Cardiac muscle cell (in vitro differentiated cells and primary cell): ENCODE measurements at regions not wholly inside any gene's neighbourhood (a gene's known extent, or its start where the extent isn't known, plus 50 kb on each side); places are given as distances from the start of the nearest gene placed in this dataset.

Experiments used
- DNase-seq, 2 donors: peaks; one replicate each; pipeline versions ENCODE4 v3.0.0 to v3.0.0-alpha.2; 2010 to 2017; ENCODE audit warnings: low read depth in 1 of 2, low spot score in 1 of 2
- H3K27ac ChIP-seq: fragments of 200-600 bp; sonication (generic); 2 replicates; pipeline ENCODE4 v1.5.1; 2016
- H3K27me3 ChIP-seq: fragments of 200-600 bp; sonication (generic); 2 replicates; pipeline ENCODE4 v1.6.0; 2016; ENCODE audit warnings: control low read depth
- H3K36me3 ChIP-seq: fragments of 200-600 bp; sonication (generic); 2 replicates; pipeline ENCODE4 v1.5.1; 2016; ENCODE audit warnings: control low read depth
- H3K4me1 ChIP-seq: fragments of 200-600 bp; sonication (generic); 2 replicates; pipeline ENCODE4 v1.8.1; 2017; ENCODE audit warnings: low read depth, mild to moderate bottlenecking, mixed run types
- H3K4me3 ChIP-seq: fragments of 200-600 bp; sonication (generic); 2 replicates; pipeline ENCODE4 v1.5.1; 2016; ENCODE audit warnings: mild to moderate bottlenecking
- H3K9me3 ChIP-seq: fragments of 200-600 bp; sonication (generic); 2 replicates; pipeline ENCODE4 v1.5.1; 2017; ENCODE audit warnings: low read depth, mild to moderate bottlenecking, control low read depth
- TF ChIP-seq, protein P1 (sequence below): IDR thresholded peaks from 2 replicates; pipeline ENCODE4 v1.5.1; 2012; ENCODE audit warnings: low read depth, mild to moderate bottlenecking, low read length

DNA sequence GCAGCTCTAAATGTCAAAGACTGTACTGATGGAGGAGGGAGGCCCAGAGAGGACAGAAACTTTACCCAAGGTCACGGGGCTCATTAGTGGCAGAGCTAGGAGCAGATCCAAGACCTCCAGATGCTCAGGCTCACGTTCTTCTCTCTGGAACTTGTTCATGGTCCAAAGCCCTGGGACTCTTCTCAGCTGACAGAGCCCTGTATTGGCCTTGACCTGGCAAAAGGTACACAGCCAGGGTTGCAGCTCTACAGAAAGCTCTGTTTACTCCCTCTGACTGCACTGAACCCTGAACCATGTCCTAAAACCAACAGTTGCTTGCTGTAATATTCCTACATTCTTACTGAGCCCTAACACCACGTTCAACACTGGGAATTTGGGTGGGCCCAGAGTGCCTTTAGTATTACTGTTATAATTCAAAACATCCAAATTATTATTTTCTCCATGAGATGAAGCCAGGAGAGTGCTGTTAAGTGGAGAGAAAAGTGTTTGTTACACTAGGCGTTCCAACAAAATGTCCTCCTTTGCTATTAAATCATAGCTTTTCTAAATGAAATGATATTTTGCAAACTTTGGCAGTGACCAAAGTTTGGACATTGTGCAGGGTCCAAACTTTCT is 602.4 kb upstream of the CLINT1 start:
- Histone ChIP-seq H3K4me3 (no peak overlapping the region), H3K36me3 (no peaks in the 10 kb centered on the region), H3K4me1 (no peaks in the 10 kb centered on the region), H3K27me3 (no peaks in the 10 kb centered on the region), H3K27ac (no peak overlapping the region), H3K9me3 (no peaks in the 10 kb centered on the region)
- TF ChIP-seq, protein P1, sequence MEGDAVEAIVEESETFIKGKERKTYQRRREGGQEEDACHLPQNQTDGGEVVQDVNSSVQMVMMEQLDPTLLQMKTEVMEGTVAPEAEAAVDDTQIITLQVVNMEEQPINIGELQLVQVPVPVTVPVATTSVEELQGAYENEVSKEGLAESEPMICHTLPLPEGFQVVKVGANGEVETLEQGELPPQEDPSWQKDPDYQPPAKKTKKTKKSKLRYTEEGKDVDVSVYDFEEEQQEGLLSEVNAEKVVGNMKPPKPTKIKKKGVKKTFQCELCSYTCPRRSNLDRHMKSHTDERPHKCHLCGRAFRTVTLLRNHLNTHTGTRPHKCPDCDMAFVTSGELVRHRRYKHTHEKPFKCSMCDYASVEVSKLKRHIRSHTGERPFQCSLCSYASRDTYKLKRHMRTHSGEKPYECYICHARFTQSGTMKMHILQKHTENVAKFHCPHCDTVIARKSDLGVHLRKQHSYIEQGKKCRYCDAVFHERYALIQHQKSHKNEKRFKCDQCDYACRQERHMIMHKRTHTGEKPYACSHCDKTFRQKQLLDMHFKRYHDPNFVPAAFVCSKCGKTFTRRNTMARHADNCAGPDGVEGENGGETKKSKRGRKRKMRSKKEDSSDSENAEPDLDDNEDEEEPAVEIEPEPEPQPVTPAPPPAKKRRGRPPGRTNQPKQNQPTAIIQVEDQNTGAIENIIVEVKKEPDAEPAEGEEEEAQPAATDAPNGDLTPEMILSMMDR = no peak
- no peak for DNase-seq

DNA sequence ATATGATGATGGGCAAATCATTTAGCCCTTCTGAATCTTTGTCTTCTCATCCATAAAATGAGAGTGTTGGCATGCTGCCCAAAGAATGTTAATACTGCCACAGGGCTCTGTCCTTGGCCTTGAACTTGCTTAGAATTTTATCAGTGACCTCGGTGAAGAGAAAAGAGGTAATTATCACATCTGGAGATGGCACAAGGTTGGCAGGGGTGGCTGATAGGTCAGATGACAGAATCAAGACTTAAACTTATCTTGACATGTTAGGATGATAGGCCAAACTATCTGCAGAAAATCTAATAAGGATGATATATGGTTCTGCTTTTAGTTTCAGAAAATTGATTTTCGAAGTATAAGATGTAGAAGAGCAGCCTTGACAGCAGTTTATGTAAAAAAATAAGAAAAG is 599.1 kb upstream of the CLINT1 start:
- H3K4me1 ChIP-seq = no peaks in the 10 kb centered on the region
- no peak for DNase-seq
- no peaks in the 10 kb centered on the region for H3K27me3 ChIP-seq
- TF ChIP-seq, protein P1 = no peak
- no peaks in the 10 kb centered on the region for H3K9me3 ChIP-seq
- no peak overlapping the region for H3K4me3 ChIP-seq
- no peak overlapping the region for H3K27ac ChIP-seq
- no peaks in the 10 kb centered on the region for H3K36me3 ChIP-seq

DNA sequence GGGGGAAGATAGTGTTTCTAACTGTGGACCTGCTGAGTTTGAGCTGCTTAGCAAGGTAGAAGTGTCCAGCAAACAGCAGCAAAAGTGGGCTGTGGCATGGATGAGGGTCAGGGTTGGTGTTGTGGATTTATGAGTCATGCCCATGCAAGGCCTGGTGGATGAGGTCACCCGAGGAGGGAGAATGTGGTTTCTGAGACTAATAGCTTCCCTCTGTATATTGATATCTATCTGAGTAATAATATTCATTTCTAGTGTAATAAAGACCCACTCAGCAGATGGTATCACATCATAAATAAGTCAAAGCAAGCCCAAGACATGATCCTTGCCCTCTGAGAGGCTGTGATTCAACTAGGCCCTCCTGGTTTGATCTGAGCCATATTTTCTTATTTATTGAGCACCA is 597.8 kb upstream of the CLINT1 start:
- peak in 1 of 2 donors; percentile 77 for DNase-seq
- Histone ChIP-seq H3K4me3 (no peak overlapping the region), H3K27ac (no peak overlapping the region)

DNA sequence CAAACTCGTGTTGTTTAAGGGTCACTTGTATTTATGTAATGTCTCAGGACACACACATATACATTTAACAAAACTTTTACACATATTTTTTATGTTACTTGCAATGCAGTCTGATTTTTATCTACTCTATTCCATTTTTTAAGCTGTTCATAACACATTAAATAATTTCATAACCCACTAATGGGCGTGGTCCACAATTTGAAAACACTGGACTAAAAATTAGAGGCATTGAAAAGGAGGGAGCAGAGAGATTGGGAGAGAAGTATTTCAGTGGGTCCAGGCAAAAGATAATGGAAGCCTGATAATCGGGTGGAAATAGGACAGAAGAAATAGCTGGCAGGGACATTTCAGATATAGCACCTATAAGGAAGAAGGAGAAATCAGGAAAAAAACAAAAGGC is 597.3 kb upstream of the CLINT1 start:
- Histone ChIP-seq H3K9me3 (no peaks in the 10 kb centered on the region), H3K27ac (no peak overlapping the region), H3K4me1 (no peaks in the 10 kb centered on the region), H3K27me3 (no peaks in the 10 kb centered on the region), H3K36me3 (no peaks in the 10 kb centered on the region), H3K4me3 (no peak overlapping the region)
- no peak for DNase-seq
- TF ChIP-seq, protein P1 = no peak

More for the DNA sequence above, 597.8 kb upstream of the CLINT1 start:
- TF ChIP-seq, protein P1 = no peak
- H3K27me3 ChIP-seq = no peaks in the 10 kb centered on the region
- no peaks in the 10 kb centered on the region for H3K9me3 ChIP-seq
- H3K4me1 ChIP-seq = no peaks in the 10 kb centered on the region
- H3K36me3 ChIP-seq = no peaks in the 10 kb centered on the region

DNA sequence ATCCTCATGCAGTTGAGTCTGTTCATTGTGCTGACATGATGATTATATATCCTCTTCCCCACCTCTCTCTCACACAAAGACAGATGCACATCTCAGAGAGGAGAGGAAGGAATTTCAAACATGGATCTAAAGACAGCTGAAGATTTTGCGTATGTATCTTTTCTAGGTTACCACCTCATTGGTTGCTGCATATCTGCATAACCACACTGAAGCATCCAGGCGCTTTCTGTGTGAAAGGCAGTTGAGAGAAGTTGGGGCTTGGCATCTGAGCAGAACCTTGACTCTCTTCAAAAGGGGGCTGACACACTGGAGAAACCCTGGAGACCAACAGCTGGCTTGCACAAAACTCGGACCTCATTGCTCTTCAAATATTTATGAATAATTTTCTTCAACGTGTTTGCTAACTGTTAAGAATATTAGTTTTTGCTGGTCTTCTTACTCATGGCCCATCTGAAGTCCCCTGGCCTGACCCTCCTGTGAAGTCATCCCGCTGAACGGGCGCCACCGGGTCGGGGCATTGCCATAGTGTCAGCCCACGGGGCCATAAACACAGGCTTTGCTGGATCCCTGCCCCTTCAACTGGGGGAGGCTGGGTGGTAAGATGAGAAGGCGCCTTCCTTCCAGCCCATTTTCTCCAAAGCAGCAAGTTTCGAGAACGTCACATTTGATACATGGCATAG is 593.2 kb upstream of the CLINT1 start:
- Histone ChIP-seq H3K9me3 (no peaks in the 10 kb centered on the region), H3K27ac (no peak overlapping the region), H3K4me1 (no peaks in the 10 kb centered on the region), H3K36me3 (no peaks in the 10 kb centered on the region), H3K4me3 (no peak overlapping the region), H3K27me3 (no peaks in the 10 kb centered on the region)
- DNase-seq = no peak
- TF ChIP-seq, protein P1 = no peak
